WTC11 (cell line): ENCODE measurements at regions not wholly inside any gene's neighbourhood (a gene's known extent, or its start where the extent isn't known, plus 50 kb on each side); places are given as distances from the start of the nearest gene placed in this dataset.

Experiments
- ATAC-seq: fragments of 200-7000 bp; cut with Tn5 transposase; 2 replicates; pipeline ENCODE4 v1.10.0; 2021; ENCODE audit warnings: mild to moderate bottlenecking, moderate library complexity
- CTCF ChIA-PET: fragments of 300-600 bp; sonication (Branson Sonifier 250); formaldehyde crosslinking; loops from one replicate; lab custom pipeline; 2021; ENCODE audit warnings: antibody characterized with exemption; lab: Charles Lee
- POLR2A ChIA-PET: fragments of 350-600 bp; sonication (Branson Sonifier 250); formaldehyde crosslinking; loops from one replicate; lab custom pipeline; 2021; ENCODE audit warnings: antibody characterized with exemption; lab: Charles Lee
- DNase-seq: peaks from one replicate; pipeline ENCODE4 v3.0.0; 2021; ENCODE audit warnings: low spot score
- H3K27ac Mint-ChIP-seq: 2 replicates; pipeline ENCODE4 v1.8.0; 2021; ENCODE audit warnings: mixed read lengths
- H3K27me3 Mint-ChIP-seq: 2 replicates; pipeline ENCODE4 v1.8.0; 2021; ENCODE audit warnings: low read depth, mild to moderate bottlenecking, moderate library complexity, mixed read lengths
- H3K36me3 Mint-ChIP-seq: 2 replicates; pipeline ENCODE4 v1.8.0; 2021; ENCODE audit warnings: mixed read lengths
- H3K4me1 Mint-ChIP-seq: 2 replicates; pipeline ENCODE4 v1.8.0; 2022; ENCODE audit warnings: mixed read lengths
- H3K4me3 Mint-ChIP-seq: 2 replicates; pipeline ENCODE4 v1.8.0; 2021; ENCODE audit warnings: mild to moderate bottlenecking, moderate library complexity, mixed read lengths
- H3K9me3 Mint-ChIP-seq: 2 replicates; pipeline ENCODE4 v1.8.0; 2021; ENCODE audit warnings: mixed read lengths
- ATF1 ChIP-seq: sonication (generic); formaldehyde crosslinking; IDR thresholded peaks from 2 replicates; pipeline ENCODE4 v1.8.1; 2023; ENCODE audit warnings: mild to moderate bottlenecking, moderate library complexity, missing genetic modification reagents
- CBFB ChIP-seq: sonication (generic); formaldehyde crosslinking; IDR thresholded peaks from 2 replicates; pipeline ENCODE4 v1.8.1; 2022; ENCODE audit warnings: mild to moderate bottlenecking, low read depth, missing genetic modification reagents
- ELF4 ChIP-seq: sonication (generic); formaldehyde crosslinking; IDR thresholded peaks from 2 replicates; pipeline ENCODE4 v1.8.1; 2022; ENCODE audit warnings: low read depth, mild to moderate bottlenecking, moderate library complexity, missing genetic modification reagents
- FOXK1 ChIP-seq: sonication (generic); formaldehyde crosslinking; IDR thresholded peaks from 2 replicates; pipeline ENCODE4 v1.8.0; 2022; ENCODE audit warnings: mild to moderate bottlenecking, moderate library complexity, missing genetic modification reagents
- GABPB1 ChIP-seq: sonication (generic); formaldehyde crosslinking; IDR thresholded peaks from 2 replicates; pipeline ENCODE4 v1.8.1; 2023; ENCODE audit warnings: mild to moderate bottlenecking, missing genetic modification reagents
- GRHL2 ChIP-seq: fragments of 250-450 bp; sonication (Bioruptor Pico); IDR thresholded peaks from 2 replicates; pipeline ENCODE4 v1.8.0; 2022; ENCODE audit warnings: mild to moderate bottlenecking, moderate library complexity; ENCODE audit not compliant: insufficient replicate concordance, severe bottlenecking
- IRF2 ChIP-seq: sonication (generic); formaldehyde crosslinking; IDR thresholded peaks from 2 replicates; pipeline ENCODE4 v1.8.0; 2022; ENCODE audit warnings: low read depth, missing genetic modification reagents, borderline replicate concordance
- KAT7 ChIP-seq: sonication (generic); formaldehyde crosslinking; IDR thresholded peaks from 2 replicates; pipeline ENCODE4 v1.8.1; 2023; ENCODE audit warnings: missing genetic modification reagents, mild to moderate bottlenecking, borderline replicate concordance
- NFATC4 ChIP-seq: fragments of 250-450 bp; sonication (Bioruptor Pico); IDR thresholded peaks from 2 replicates; pipeline ENCODE4 v1.9.0; 2021; ENCODE audit warnings: mild to moderate bottlenecking
- NR1H2 ChIP-seq: sonication (generic); formaldehyde crosslinking; IDR thresholded peaks from 2 replicates; pipeline ENCODE4 v1.9.0; 2021; ENCODE audit warnings: mild to moderate bottlenecking, moderate library complexity, missing genetic modification reagents
- RELA ChIP-seq: sonication (generic); formaldehyde crosslinking; IDR thresholded peaks from 2 replicates; pipeline ENCODE4 v1.8.1; 2022; ENCODE audit warnings: missing genetic modification reagents, mild to moderate bottlenecking, borderline replicate concordance
- SMAD3 ChIP-seq: sonication (generic); formaldehyde crosslinking; IDR thresholded peaks from 2 replicates; pipeline ENCODE4 v1.8.0; 2022; ENCODE audit warnings: missing genetic modification reagents, mild to moderate bottlenecking, borderline replicate concordance
- SMAD4 ChIP-seq: sonication (generic); formaldehyde crosslinking; IDR thresholded peaks from 2 replicates; pipeline ENCODE4 v1.8.0; 2022; ENCODE audit warnings: mild to moderate bottlenecking, missing genetic modification reagents
- ZNF232 ChIP-seq: sonication (generic); formaldehyde crosslinking; IDR thresholded peaks from 2 replicates; pipeline ENCODE4 v1.8.0; 2022; ENCODE audit warnings: mild to moderate bottlenecking, missing genetic modification reagents
- ZNF317 ChIP-seq: sonication (generic); formaldehyde crosslinking; IDR thresholded peaks from 2 replicates; pipeline ENCODE4 v1.8.1; 2023; ENCODE audit warnings: low read depth, mild to moderate bottlenecking, moderate library complexity, missing genetic modification reagents, borderline replicate concordance
- TF ChIP-seq, protein P1 (sequence below): sonication (generic); formaldehyde crosslinking; IDR thresholded peaks from 2 replicates; pipeline ENCODE4 v1.8.1; 2023; ENCODE audit warnings: mild to moderate bottlenecking, missing genetic modification reagents
- TF ChIP-seq, protein P2 (sequence below): fragments of 250-450 bp; sonication (Bioruptor Pico); IDR thresholded peaks from 2 replicates; pipeline ENCODE4 v2.1.2; 2022; ENCODE audit warnings: mild to moderate bottlenecking, moderate library complexity
- TF ChIP-seq, protein P3 (sequence below): sonication (generic); formaldehyde crosslinking; conservative IDR thresholded peaks from 2 replicates; pipeline ENCODE4 v1.8.1; 2022; ENCODE audit warnings: mild to moderate bottlenecking, missing genetic modification reagents
- TF ChIP-seq, protein P4 (sequence below): fragments of 250-450 bp; sonication (Bioruptor Pico); IDR thresholded peaks from 2 replicates; pipeline ENCODE4 v1.9.0; 2021; ENCODE audit warnings: mild to moderate bottlenecking, borderline replicate concordance
- TF ChIP-seq, protein P5 (sequence below): sonication (generic); formaldehyde crosslinking; IDR thresholded peaks from 2 replicates; pipeline ENCODE4 v1.8.0; 2023; ENCODE audit warnings: missing genetic modification reagents, mild to moderate bottlenecking, borderline replicate concordance
- TF ChIP-seq, protein P6 (sequence below): sonication (generic); formaldehyde crosslinking; IDR thresholded peaks from 2 replicates; pipeline ENCODE4 v1.8.1; 2022; ENCODE audit warnings: mild to moderate bottlenecking, missing genetic modification reagents, moderate library complexity, borderline replicate concordance

DNA sequence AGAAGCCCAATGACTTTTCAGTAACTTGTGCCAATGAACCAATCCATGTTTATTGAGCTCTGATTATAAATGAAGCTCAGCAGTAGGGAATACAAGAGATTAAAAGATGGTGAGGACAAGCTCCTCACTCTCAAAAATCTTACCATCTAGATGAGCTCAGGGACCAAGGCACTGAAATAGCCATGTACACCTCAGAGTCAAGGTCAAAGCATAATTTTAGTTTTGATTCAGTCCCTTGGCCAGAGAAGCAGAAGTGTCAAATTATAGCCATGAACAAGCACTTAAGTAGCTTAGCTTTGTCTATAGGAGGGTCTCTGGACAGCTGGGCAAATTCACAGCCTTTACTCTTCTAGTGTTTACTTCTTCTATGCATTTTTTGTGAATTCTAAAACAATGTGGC, 131.0 kb upstream of the DTNBP1 start:
- H3K9me3 Mint-ChIP-seq: peaks cover 36% of the 10 kb centered on the region
- no peak overlapping the region for H3K27ac Mint-ChIP-seq
- H3K36me3 Mint-ChIP-seq: peaks cover 20% of the 10 kb centered on the region
- DNase-seq (no peak), ATAC-seq (no peak)
- H3K4me1 Mint-ChIP-seq: peaks cover 6% of the 10 kb centered on the region; the same call in 1 of the 2 replicates
- H3K27me3 Mint-ChIP-seq: peaks cover 7% of the 10 kb centered on the region
- ChIA-PET POLR2A (interaction anchor here (1.6 kb wide), 1 partner anchor 335 kb away, joined by 3 read pairs; the partner anchor contains the start of gene MYLIP), CTCF (interaction anchor here (1.1 kb wide), 1 partner anchor 389 kb away, joined by 3 read pairs; no protein-coding TSS in a partner anchor)
- TF ChIP-seq SMAD3 (CRISPR knock-in tag): no peak
- no peak for TF ChIP-seq NR1H2 (CRISPR knock-in tag)
- no peak for TF ChIP-seq KAT7 (CRISPR knock-in tag)
- TF ChIP-seq, protein P1, sequence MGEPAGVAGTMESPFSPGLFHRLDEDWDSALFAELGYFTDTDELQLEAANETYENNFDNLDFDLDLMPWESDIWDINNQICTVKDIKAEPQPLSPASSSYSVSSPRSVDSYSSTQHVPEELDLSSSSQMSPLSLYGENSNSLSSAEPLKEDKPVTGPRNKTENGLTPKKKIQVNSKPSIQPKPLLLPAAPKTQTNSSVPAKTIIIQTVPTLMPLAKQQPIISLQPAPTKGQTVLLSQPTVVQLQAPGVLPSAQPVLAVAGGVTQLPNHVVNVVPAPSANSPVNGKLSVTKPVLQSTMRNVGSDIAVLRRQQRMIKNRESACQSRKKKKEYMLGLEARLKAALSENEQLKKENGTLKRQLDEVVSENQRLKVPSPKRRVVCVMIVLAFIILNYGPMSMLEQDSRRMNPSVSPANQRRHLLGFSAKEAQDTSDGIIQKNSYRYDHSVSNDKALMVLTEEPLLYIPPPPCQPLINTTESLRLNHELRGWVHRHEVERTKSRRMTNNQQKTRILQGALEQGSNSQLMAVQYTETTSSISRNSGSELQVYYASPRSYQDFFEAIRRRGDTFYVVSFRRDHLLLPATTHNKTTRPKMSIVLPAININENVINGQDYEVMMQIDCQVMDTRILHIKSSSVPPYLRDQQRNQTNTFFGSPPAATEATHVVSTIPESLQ (CRISPR knock-in tag): no peak
- TF ChIP-seq ATF1 (CRISPR knock-in tag): no peak
- TF ChIP-seq, protein P2, sequence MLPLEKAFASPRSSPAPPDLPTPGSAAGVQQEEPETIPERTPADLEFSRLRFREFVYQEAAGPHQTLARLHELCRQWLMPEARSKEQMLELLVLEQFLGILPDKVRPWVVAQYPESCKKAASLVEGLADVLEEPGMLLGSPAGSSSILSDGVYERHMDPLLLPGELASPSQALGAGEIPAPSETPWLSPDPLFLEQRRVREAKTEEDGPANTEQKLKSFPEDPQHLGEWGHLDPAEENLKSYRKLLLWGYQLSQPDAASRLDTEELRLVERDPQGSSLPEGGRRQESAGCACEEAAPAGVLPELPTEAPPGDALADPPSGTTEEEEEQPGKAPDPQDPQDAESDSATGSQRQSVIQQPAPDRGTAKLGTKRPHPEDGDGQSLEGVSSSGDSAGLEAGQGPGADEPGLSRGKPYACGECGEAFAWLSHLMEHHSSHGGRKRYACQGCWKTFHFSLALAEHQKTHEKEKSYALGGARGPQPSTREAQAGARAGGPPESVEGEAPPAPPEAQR (CRISPR knock-in tag): no peak
- no peak for TF ChIP-seq ELF4 (CRISPR knock-in tag)
- no peak for TF ChIP-seq GRHL2 (CRISPR knock-in tag)
- H3K4me3 Mint-ChIP-seq: no peak overlapping the region

DNA sequence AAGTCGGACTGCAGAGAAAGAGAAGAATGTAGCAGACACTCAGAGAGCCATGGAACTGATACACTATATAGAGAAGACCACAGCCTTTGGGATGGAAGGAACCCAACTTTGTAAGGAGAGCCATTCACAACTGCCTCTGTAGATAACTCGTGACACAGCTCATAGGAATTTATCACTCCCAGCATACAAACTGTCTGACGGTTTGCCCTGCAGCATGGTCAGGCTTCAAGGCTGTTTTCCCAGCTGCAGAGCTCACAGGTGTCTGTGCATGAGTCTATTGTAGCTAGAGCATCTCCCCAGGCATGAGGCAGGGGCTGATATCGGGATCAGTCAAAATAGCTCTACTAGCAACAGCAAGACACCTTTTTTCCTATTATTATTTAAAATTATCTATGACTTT, 130.5 kb upstream of the DTNBP1 start:
- Mint-ChIP-seq H3K27me3 (peaks cover 7% of the 10 kb centered on the region), H3K36me3 (peaks cover 15% of the 10 kb centered on the region), H3K4me1 (peaks cover 6% of the 10 kb centered on the region; the same call in 1 of the 2 replicates), H3K27ac (no peak overlapping the region), H3K4me3 (no peak overlapping the region), H3K9me3 (peaks cover 36% of the 10 kb centered on the region)
- ATAC-seq (no peak), DNase-seq (no peak)
- ChIA-PET POLR2A (interaction anchor here (1.6 kb wide), 1 partner anchor 336 kb away, joined by 3 read pairs; the partner anchor contains the start of gene MYLIP), CTCF (interaction anchor here (1.1 kb wide), 1 partner anchor 390 kb away, joined by 3 read pairs; no protein-coding TSS in a partner anchor)
- TF ChIP-seq SMAD4: no peak
- no peak for TF ChIP-seq GABPB1 (CRISPR knock-in tag)
- TF ChIP-seq ZNF232 (CRISPR knock-in tag): no peak
- TF ChIP-seq, protein P3, sequence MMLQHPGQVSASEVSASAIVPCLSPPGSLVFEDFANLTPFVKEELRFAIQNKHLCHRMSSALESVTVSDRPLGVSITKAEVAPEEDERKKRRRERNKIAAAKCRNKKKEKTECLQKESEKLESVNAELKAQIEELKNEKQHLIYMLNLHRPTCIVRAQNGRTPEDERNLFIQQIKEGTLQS (CRISPR knock-in tag): no peak
- TF ChIP-seq FOXK1 (CRISPR knock-in tag): no peak
- TF ChIP-seq CBFB (CRISPR knock-in tag): no peak
- TF ChIP-seq, protein P4, sequence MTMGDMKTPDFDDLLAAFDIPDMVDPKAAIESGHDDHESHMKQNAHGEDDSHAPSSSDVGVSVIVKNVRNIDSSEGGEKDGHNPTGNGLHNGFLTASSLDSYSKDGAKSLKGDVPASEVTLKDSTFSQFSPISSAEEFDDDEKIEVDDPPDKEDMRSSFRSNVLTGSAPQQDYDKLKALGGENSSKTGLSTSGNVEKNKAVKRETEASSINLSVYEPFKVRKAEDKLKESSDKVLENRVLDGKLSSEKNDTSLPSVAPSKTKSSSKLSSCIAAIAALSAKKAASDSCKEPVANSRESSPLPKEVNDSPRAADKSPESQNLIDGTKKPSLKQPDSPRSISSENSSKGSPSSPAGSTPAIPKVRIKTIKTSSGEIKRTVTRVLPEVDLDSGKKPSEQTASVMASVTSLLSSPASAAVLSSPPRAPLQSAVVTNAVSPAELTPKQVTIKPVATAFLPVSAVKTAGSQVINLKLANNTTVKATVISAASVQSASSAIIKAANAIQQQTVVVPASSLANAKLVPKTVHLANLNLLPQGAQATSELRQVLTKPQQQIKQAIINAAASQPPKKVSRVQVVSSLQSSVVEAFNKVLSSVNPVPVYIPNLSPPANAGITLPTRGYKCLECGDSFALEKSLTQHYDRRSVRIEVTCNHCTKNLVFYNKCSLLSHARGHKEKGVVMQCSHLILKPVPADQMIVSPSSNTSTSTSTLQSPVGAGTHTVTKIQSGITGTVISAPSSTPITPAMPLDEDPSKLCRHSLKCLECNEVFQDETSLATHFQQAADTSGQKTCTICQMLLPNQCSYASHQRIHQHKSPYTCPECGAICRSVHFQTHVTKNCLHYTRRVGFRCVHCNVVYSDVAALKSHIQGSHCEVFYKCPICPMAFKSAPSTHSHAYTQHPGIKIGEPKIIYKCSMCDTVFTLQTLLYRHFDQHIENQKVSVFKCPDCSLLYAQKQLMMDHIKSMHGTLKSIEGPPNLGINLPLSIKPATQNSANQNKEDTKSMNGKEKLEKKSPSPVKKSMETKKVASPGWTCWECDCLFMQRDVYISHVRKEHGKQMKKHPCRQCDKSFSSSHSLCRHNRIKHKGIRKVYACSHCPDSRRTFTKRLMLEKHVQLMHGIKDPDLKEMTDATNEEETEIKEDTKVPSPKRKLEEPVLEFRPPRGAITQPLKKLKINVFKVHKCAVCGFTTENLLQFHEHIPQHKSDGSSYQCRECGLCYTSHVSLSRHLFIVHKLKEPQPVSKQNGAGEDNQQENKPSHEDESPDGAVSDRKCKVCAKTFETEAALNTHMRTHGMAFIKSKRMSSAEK (CRISPR knock-in tag): no peak
- no peak for TF ChIP-seq IRF2 (CRISPR knock-in tag)
- TF ChIP-seq ZNF317 (CRISPR knock-in tag): no peak
- TF ChIP-seq, protein P5, sequence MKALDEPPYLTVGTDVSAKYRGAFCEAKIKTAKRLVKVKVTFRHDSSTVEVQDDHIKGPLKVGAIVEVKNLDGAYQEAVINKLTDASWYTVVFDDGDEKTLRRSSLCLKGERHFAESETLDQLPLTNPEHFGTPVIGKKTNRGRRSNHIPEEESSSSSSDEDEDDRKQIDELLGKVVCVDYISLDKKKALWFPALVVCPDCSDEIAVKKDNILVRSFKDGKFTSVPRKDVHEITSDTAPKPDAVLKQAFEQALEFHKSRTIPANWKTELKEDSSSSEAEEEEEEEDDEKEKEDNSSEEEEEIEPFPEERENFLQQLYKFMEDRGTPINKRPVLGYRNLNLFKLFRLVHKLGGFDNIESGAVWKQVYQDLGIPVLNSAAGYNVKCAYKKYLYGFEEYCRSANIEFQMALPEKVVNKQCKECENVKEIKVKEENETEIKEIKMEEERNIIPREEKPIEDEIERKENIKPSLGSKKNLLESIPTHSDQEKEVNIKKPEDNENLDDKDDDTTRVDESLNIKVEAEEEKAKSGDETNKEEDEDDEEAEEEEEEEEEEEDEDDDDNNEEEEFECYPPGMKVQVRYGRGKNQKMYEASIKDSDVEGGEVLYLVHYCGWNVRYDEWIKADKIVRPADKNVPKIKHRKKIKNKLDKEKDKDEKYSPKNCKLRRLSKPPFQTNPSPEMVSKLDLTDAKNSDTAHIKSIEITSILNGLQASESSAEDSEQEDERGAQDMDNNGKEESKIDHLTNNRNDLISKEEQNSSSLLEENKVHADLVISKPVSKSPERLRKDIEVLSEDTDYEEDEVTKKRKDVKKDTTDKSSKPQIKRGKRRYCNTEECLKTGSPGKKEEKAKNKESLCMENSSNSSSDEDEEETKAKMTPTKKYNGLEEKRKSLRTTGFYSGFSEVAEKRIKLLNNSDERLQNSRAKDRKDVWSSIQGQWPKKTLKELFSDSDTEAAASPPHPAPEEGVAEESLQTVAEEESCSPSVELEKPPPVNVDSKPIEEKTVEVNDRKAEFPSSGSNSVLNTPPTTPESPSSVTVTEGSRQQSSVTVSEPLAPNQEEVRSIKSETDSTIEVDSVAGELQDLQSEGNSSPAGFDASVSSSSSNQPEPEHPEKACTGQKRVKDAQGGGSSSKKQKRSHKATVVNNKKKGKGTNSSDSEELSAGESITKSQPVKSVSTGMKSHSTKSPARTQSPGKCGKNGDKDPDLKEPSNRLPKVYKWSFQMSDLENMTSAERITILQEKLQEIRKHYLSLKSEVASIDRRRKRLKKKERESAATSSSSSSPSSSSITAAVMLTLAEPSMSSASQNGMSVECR (CRISPR knock-in tag): no peak
- TF ChIP-seq, protein P6, sequence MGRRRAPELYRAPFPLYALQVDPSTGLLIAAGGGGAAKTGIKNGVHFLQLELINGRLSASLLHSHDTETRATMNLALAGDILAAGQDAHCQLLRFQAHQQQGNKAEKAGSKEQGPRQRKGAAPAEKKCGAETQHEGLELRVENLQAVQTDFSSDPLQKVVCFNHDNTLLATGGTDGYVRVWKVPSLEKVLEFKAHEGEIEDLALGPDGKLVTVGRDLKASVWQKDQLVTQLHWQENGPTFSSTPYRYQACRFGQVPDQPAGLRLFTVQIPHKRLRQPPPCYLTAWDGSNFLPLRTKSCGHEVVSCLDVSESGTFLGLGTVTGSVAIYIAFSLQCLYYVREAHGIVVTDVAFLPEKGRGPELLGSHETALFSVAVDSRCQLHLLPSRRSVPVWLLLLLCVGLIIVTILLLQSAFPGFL (CRISPR knock-in tag): no peak
- no peak for TF ChIP-seq RELA (CRISPR knock-in tag)
- no peak for TF ChIP-seq NFATC4 (CRISPR knock-in tag)
- no peak for TF ChIP-seq GRHL2 (CRISPR knock-in tag)
- TF ChIP-seq ATF1 (CRISPR knock-in tag): no peak
